Renal cortex interstitium (tissue), 11 donors: ENCODE measurements at regions not wholly inside any gene's neighbourhood (a gene's known extent, or its start where the extent isn't known, plus 50 kb on each side); places are given as distances from the start of the nearest gene placed in this dataset.

Source experiments
- DNase-seq, 11 donors: peaks; one replicate each; pipeline ENCODE4 v3.0.0-alpha.2; 2013; ENCODE audit warnings: low read depth in 9 of 11, low spot score in 4 of 11; ENCODE audit errors: extremely low read depth in 1 of 11

- peak in 8 of 11 donors; percentile 9 to 29 (median 20) for DNase-seq
Observed at GRCh38 chr13:37274569-37275497, 169.4 kb upstream of the CSNK1A1L start.

DNA sequence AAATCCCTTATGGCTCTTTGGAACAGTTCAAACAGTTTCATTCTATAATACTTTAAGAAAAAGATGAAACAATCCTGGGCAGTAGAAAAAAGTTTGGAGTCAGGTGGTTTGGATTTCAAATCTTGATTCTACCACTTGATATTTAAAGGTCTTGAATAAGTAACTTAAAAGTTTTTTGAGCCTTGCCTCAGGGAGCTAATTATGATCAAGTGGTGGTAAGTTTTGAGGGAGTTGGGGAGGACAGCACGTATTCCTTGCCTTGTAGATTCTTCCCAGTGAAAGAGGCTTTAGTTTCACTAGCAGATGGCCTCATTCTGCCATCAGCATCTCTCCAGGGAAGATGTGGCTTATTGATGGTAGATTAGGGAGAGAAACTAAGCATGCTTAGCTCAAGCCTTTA is 168.4 kb upstream of the CSNK1A1L start:
- DNase-seq: no peak

DNA sequence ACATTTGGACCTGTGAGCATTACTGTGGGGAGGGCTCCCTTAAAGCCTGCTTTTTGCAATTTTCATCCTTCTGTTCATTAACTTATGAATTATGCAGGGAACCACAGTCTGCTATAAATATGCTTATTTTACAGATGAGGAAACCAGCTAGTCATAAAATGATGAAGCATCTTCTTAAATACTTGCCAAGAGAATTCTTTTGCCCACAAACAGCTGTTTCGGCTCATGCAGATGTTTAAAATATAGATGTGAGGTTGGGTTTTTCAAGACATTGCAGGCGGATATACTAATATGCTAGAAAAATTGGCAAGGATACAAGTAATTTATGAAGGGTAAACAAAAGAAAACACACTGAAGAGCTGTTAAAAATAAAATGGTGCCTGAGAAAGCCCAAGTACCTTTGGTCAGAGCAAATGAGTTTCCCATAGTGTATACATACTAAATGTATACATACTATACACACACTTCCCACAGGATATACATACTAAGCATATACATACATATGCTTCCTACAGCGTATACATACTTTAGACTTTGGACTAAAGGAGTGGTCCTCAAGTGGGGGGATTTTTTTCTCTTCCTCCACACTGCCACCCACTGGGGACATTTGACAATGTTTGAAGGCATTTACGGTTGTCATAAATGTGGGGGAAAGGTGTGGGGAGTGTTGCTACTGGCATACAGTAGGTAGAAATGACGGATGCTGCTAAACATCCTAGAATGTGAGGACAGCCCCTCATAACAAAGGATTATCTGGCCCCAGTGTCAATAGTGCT is 164.9 kb upstream of the CSNK1A1L start:
- DNase-seq: no peak

DNA sequence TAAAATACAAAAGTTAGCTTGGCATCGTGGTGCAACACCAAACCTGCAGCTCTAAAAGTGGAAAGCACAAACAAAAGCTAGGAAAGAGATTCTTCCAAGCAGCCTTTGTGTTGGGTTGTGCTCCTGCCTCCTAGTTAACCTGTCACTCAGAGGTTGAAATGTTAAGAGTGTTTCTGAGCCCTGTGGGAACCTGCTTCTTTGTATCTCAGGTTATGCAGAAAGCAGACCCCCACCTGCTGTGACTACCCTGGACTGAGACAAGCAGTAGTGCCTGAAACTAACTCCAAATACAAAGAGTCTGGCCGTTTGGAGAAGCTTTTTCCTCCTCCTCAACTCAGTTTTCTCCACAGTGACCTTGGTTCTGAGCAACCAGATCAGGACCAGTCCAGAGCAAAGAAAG is 158.4 kb upstream of the CSNK1A1L start:
- DNase-seq: no peak

GRCh38 chr13:37257706-37258105 is 152.2 kb upstream of the CSNK1A1L start:
- no peak for DNase-seq

GRCh38 chr13:37257051-37257450 is 151.6 kb upstream of the CSNK1A1L start:
- DNase-seq: no peak

DNA sequence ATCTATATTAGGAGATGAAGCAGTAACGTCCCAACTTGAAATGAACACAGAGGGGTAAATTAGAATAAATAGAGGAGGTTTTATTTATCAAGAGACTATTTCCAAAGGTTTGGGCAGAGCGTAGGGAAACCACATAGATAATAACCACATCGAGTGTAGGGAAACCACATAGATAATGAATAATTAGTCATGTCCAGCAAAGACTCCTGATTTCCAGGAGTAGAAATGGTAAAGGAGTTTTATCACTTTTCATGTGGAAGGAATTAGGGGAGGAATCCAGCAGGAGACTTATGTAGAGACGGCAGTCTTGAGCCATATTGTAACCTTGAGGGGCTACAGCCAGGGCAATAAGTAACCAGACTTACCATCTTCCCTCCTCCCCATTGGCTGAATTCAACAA is 136.3 kb upstream of the CSNK1A1L start:
- no peak for DNase-seq

GRCh38 chr13:37230346-37230745 is 124.9 kb upstream of the CSNK1A1L start:
- DNase-seq: no peak

- no peak for DNase-seq
Observed at GRCh38 chr13:37229931-37230330, 124.5 kb upstream of the CSNK1A1L start.

GRCh38 chr13:37226971-37227370 is 121.5 kb upstream of the CSNK1A1L start:
- DNase-seq: no peak

DNA sequence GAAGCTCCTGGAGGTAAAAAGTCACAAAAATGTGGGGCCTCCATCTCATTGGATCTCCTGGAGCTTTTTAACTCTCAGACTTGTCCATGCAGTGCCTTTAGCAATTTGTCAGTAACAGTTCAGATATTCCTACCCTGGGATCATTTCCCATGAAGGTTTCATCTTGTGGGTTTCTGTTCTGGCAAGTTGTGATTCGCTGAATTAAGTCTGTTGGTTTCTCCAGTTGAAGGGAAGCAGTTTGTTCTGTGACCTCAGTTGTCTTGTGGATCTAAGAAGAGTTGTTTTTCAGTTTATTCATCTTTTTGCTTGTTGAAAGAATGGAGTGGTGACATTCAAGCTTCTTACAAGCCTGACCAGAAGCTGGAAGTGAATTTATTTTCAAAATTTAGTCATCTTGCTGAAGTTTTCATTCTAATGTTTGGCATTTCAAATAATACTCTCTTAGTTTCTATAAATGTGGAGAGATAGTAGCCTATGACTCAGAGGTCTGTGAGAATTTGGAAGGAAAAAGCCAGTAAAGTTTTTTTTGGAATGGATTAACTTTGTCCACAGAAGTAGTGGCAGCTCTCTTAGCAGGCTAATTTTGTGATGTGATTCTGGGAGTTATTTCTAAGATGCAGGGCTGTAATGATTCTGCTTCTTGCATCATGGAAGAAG is 120.1 kb upstream of the CSNK1A1L start:
- no peak for DNase-seq

- DNase-seq: no peak
Observed at GRCh38 chr13:37216331-37216730, 110.9 kb upstream of the CSNK1A1L start.

GRCh38 chr13:37212826-37213225 is 107.4 kb upstream of the CSNK1A1L start:
- DNase-seq: no peak

GRCh38 chr13:37211487-37211886 is 106.0 kb upstream of the CSNK1A1L start:
- DNase-seq: no peak

DNA sequence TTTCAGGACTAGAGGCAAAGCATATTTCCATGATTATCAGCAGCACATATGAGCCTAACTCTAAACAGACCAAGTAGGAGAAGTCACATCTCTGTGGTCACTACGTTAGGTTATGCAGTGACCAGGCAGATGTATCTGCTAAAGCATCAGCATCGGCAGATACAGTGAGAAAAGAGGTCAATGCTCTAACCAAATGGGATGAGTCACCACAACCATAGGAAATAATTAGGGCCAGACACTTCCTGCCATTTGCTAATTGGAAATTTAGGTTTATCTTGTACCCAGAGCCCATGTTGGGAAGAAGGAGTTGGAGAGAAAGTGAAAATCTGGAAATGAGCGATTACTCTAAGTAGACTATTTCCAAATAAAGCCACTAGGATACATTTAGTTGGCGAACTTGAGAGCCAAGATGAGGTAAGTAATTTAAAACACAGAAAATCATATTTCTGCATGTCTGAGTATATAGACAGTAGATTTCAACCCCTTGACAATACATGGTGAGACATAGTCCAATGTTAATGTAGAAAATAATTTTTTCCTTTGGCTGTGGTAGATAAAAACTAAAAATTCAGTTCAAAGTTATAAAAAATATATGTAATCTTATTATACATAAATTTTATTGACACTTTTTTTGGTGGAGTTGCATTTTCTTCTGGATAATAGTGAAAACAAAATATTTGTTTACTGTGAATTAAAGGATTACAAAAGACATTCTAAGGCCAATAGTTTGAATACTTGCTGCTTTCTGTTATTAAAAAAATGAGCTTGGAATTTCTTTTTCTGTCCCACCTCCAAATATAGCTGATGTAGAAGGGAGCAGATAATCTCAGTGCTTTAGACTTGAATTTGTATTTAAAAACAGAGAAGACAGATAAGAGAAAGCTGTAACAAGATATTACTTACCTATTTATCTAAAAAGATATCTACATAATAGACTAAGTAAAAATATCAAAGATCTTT is 104.4 kb upstream of the CSNK1A1L start:
- no peak for DNase-seq

DNA sequence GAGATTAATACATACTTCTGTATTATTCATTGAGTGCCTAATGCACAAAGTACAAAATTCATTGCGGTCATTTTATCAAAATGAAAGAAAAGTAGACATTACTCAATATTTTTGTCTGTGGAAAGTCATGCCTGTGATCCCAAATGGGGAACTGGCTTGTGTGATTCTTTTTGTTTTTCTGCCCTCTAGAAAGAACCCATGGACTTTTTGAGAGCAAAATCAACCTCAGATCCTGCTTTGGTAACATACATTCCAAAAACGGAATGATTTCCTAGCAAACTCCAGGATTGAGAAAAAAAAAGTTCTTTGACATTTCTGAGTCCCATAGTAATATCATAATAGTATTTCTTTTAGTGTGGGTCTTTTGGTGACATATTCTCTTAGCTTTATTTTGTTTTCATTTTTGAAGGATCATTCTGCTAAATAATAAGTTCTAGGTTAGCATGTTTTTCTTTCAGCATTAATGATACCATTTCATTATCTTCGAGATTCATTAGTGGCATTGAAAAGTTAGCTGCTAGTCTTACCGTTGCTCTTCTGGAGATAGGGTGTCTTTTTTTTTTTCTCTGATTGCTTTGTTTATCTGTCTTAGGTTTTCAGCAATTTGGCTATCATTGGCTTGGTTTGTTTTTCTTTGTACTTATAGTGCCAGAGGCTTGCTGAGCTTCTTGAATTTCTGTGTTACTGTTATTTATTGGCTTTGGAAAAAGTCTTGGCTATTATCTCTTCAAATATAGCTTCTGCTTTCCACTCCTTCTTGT is 102.4 kb upstream of the CSNK1A1L start:
- DNase-seq: no peak

GRCh38 chr13:37202264-37202663 is 96.8 kb upstream of the CSNK1A1L start:
- no peak for DNase-seq

DNA sequence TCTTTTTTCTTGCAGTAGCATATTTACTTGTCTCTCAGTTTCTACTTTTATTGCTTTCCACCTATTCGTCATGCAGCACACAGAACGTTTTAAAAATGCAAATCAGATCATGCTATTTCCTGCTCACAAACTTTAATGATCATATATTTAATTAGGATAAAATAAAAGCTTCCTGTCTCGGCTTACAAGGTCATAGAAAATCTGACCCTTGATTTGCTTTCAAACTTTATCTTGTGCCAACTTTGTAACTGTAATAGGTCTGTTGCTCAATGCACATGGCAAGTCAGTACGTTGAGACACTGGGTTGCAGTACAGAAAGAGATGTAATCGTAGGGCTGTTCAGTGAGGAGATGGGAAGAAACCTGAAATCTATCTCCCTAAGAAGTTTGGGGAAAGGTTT is 95.6 kb upstream of the CSNK1A1L start:
- DNase-seq: no peak
